ENCODE measurements at regions not wholly inside any gene's neighbourhood (a gene's known extent, or its start where the extent isn't known, plus 50 kb on each side); places are given as distances from the start of the nearest gene placed in this dataset.
"Not testable (repeated sequence)": the region's sequence is repeated elsewhere in the genome, so short reads cannot be mapped to it uniquely, and the experiment has no call there.

GRCh38 chr3:44146073-44146472 is 95.6 kb upstream of the TOPAZ1 start:
- Mint-ChIP-seq H3K4me3 (ENCODE audit: unreplicated experiment) (no peak overlapping the region), H3K36me3 (ENCODE audit: low read depth) (peaks cover 3% of the 10 kb centered on the region), H3K27ac (ENCODE audit: unreplicated experiment) (no peak overlapping the region), H3K4me1 (ENCODE audit: low read depth) (no peaks in the 10 kb centered on the region), H3K27me3 (ENCODE audit: low read depth) (peaks cover 53% of the 10 kb centered on the region), H3K9me3 (ENCODE audit: low read depth) (peaks cover 10% of the 10 kb centered on the region)
- no peak for DNase-seq (ENCODE audit: low spot score)
- TF ChIP-seq CTCF (IDR thresholded peaks at IDR 0.05): no peak

- no peak overlapping the region for H3K4me3 Mint-ChIP-seq (ENCODE audit: unreplicated experiment)
- no peaks in the 10 kb centered on the region for H3K9me3 Mint-ChIP-seq (ENCODE audit: low read depth)
- no peak overlapping the region for H3K27ac Mint-ChIP-seq (ENCODE audit: unreplicated experiment)
- no peaks in the 10 kb centered on the region for H3K4me1 Mint-ChIP-seq (ENCODE audit: low read depth)
- peaks cover 44% of the 10 kb centered on the region for H3K27me3 Mint-ChIP-seq (ENCODE audit: low read depth)
- no peak for DNase-seq (ENCODE audit: low spot score)
- peaks cover 1% of the 10 kb centered on the region for H3K36me3 Mint-ChIP-seq (ENCODE audit: low read depth)
- no peak for TF ChIP-seq CTCF (IDR thresholded peaks at IDR 0.05)
Measured at GRCh38 chr3:44159696-44160300, 81.9 kb upstream of the TOPAZ1 start.

GRCh38 chr3:44160818-44161217 is 80.9 kb upstream of the TOPAZ1 start:
- Mint-ChIP-seq H3K27ac (ENCODE audit: unreplicated experiment) (no peak overlapping the region), H3K27me3 (ENCODE audit: low read depth) (peaks cover 49% of the 10 kb centered on the region), H3K36me3 (ENCODE audit: low read depth) (peaks cover 1% of the 10 kb centered on the region), H3K4me3 (ENCODE audit: unreplicated experiment) (no peak overlapping the region), H3K9me3 (ENCODE audit: low read depth) (no peaks in the 10 kb centered on the region), H3K4me1 (ENCODE audit: low read depth) (no peaks in the 10 kb centered on the region)
- DNase-seq (ENCODE audit: low spot score): no peak
- no peak for TF ChIP-seq CTCF (IDR thresholded peaks at IDR 0.05)

GRCh38 chr3:44171891-44172290 is 69.8 kb upstream of the TOPAZ1 start:
- no peak overlapping the region for H3K4me3 Mint-ChIP-seq (ENCODE audit: unreplicated experiment)

DNA sequence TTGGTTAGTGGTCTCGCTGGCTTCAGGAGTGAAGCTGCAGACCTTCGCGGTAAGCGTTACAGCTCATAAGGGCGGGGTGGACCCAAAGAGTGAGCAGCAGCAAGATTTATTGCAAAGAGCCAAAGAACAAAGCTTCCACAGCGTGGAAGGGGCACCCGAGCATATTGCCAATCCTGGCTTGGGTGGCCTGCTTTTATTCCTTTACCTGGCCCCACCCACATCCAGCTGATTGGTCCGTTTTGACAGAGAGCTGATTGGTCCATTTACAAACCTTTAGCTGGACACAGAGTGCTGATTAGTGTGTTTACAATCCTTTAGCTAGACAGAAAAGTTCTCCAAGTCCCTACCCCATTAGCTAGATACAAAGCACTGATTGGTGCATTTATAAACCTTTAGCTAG is 69.0 kb upstream of the TOPAZ1 start:
- not testable (repeated sequence) for H3K27ac Mint-ChIP-seq (ENCODE audit: unreplicated experiment); H3K4me3 Mint-ChIP-seq (ENCODE audit: unreplicated experiment); H3K4me1 Mint-ChIP-seq (ENCODE audit: low read depth); H3K36me3 Mint-ChIP-seq (ENCODE audit: low read depth); DNase-seq (ENCODE audit: low spot score); H3K9me3 Mint-ChIP-seq (ENCODE audit: low read depth)
- peaks cover 44% of the 10 kb centered on the region for H3K27me3 Mint-ChIP-seq (ENCODE audit: low read depth)

More at GRCh38 chr3:44171891-44172290, 69.8 kb upstream of the TOPAZ1 start:
- H3K4me1 Mint-ChIP-seq (ENCODE audit: low read depth): no peaks in the 10 kb centered on the region
- H3K9me3 Mint-ChIP-seq (ENCODE audit: low read depth): peaks cover 6% of the 10 kb centered on the region
- H3K27me3 Mint-ChIP-seq (ENCODE audit: low read depth): peaks cover 43% of the 10 kb centered on the region
- H3K36me3 Mint-ChIP-seq (ENCODE audit: low read depth): no peaks in the 10 kb centered on the region
- no peak for TF ChIP-seq CTCF (IDR thresholded peaks at IDR 0.05)
- no peak for DNase-seq (ENCODE audit: low spot score)
- no peak overlapping the region for H3K27ac Mint-ChIP-seq (ENCODE audit: unreplicated experiment)

- no peak overlapping the region for H3K27ac Mint-ChIP-seq (ENCODE audit: unreplicated experiment)
- H3K4me3 Mint-ChIP-seq (ENCODE audit: unreplicated experiment): no peak overlapping the region
- H3K9me3 Mint-ChIP-seq (ENCODE audit: low read depth): peaks cover 6% of the 10 kb centered on the region
- DNase-seq (ENCODE audit: low spot score): no peak
- no peaks in the 10 kb centered on the region for H3K4me1 Mint-ChIP-seq (ENCODE audit: low read depth)
- H3K36me3 Mint-ChIP-seq (ENCODE audit: low read depth): no peaks in the 10 kb centered on the region
- H3K27me3 Mint-ChIP-seq (ENCODE audit: low read depth): peaks cover 44% of the 10 kb centered on the region
- no peak for TF ChIP-seq CTCF (IDR thresholded peaks at IDR 0.05)
Measured at GRCh38 chr3:44173263-44173662, 68.4 kb upstream of the TOPAZ1 start.

All from chondrocyte (in vitro differentiated cells).